Skin epidermis (tissue), 12 donors: ENCODE measurements at regions not wholly inside any gene's neighbourhood (a gene's known extent, or its start where the extent isn't known, plus 50 kb on each side); places are given as distances from the start of the nearest gene placed in this dataset.
"Not testable (repeated sequence)": the region's sequence is repeated elsewhere in the genome, so short reads cannot be mapped to it uniquely, and the experiment has no call there.

Source experiments
- H3K27ac ChIP-seq, 21 experiments: fragments of 200-600 bp; sonication (generic) in 11 of 21; one replicate each; pipeline ENCODE4 v1.5.0; 2020; ENCODE audit warnings: mild to moderate bottlenecking in 3 of 21, inconsistent platforms in 2 of 21, moderate library complexity in 2 of 21
- H3K4me3 ChIP-seq, 7 experiments: fragments of 200-600 bp; sonication (generic) in 2 of 7; one replicate each; pipeline ENCODE4 v1.5.0; 2020; ENCODE audit warnings: inconsistent platforms in 2 of 7, mild to moderate bottlenecking in 2 of 7, moderate library complexity in 1 of 7

DNA sequence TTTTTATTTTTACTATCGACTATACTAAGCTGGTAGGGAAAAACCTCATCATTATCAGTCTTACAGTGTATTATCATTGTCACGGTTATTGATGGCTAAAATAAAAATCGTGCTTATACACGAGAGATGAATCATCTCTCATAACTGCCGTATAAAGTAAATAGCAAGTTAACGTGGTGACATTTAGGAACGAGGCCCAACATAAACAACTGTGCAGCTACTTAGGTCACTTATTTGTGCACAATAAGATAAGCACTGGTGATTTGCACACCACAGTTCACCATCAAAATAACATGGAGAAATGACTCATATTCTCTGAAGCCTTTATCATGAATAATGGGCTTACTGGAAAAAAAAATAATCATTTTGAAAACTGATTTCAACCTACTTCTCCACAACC is 482.0 kb upstream of the TENM3 start:
- Histone ChIP-seq H3K4me3 (no peak overlapping the region), H3K27ac (no peak overlapping the region)

DNA sequence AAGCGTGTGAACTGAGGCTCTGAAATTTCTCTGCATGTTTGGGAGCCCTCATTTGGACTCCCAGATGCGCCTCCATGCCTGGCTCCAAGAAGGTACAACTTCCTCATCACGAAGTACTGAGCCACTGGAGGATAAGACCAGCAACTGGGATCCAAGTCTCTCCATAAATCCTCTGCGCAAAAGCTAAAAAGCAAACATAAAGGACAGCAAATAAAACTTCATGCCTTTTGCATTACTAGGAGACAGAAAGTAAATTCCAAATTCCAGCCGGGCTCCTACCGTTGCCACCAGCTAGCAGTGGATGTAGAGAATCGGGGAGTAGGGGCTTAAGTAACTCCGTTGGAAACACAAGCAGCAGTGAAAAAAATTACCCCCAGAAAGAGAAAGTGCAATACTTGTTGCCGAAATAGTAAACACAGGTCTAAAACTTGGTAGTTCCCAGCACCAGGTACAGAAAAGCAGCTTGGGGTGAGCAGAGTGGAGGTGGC is 477.1 kb upstream of the TENM3 start:
- Histone ChIP-seq H3K4me3 (no peak overlapping the region), H3K27ac (no peak overlapping the region)

DNA sequence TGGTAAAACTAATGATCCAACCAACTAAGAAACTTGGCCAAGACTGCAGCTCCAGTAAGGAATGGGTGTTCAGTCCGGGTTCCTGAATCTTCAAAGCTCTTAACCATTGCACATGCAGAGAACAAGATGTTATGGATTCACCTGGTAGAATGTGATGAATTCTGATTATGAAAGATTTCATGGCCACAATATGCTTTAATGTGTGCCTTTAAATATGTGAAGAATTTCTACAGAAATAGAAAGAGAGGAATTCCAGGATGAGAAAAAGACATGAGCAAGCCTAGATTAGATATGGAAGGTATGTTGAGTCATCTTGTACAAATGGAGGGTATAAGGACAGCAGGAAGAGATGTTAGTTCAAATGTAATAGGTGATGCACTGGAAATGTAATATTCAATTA is 472.2 kb upstream of the TENM3 start:
- Histone ChIP-seq H3K4me3 (no peak overlapping the region), H3K27ac (no peak overlapping the region)

DNA sequence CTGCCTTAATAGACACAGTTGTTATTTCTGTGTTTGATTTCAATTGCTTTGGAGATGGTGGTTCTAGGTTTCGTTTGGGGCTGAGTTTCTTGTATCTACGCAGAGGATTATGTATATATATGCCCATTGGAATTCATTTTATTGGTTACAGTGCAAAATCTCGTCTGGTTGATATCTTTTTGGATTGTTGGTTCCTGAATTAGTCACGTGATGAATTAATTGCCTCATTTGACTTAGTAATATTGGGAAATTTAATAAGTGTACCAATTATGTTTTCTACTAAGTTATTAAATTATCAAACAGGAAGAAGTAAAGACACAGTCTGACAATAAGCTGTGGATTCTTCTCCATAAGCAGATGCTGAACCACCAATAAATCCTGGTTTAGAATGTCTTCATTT is 467.9 kb upstream of the TENM3 start:
- no peak overlapping the region for H3K27ac ChIP-seq
- no peak overlapping the region for H3K4me3 ChIP-seq

DNA sequence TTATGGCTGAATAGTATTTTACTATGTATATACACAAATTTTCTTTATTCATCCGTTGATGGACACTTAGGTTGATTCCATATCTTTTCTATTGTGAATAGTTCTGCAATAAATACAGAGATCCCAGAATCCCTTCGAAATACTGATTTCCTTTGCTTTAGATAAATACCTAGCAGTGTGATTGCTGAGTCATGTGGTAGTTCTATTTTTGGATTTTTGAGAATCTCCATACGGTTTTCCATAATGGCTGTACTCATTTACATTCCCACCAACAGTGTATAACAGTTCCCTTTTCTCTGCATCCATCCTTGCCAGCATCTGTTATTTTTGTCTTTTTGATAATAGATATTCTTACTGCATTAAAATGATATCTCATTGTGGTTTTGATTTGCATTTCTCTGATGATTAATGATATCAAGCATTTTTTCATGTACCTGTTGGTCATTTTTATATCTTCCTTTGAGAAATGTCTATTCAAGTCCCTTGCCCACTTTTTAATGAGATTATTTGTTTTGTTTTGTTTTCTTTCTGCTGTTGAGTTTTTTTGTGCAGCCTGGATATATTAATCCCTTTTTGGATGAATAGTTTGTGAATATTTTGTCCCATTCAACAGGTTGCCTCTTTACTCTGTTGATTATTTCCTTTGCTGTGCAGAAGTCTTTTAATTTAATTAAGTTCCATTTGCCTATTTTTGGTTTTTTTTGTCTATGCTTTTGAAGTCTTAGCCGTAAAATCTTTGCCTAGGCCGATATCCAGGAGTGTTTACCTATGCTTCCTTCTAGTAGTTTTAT is 466.7 kb upstream of the TENM3 start:
- H3K27ac ChIP-seq: no peak overlapping the region
- no peak overlapping the region for H3K4me3 ChIP-seq

DNA sequence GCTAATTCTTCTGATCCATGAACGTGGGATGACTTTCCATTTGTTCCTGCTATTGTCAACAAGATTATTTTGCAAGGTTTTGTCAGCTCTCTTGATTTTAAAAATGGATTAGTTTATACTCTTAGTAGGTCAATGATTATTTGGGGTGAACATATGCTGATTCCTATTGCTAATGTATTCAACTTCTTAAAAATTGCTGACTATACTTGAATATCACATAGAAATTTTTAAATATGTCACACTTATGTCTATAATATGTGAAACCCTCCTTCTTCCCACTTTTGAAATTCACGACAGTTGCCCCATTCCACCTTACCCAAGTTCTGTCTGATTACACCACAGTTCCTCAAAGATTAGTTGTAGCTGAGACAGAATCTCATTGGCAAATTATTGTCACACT is 465.7 kb upstream of the TENM3 start:
- no peak overlapping the region for H3K4me3 ChIP-seq

DNA sequence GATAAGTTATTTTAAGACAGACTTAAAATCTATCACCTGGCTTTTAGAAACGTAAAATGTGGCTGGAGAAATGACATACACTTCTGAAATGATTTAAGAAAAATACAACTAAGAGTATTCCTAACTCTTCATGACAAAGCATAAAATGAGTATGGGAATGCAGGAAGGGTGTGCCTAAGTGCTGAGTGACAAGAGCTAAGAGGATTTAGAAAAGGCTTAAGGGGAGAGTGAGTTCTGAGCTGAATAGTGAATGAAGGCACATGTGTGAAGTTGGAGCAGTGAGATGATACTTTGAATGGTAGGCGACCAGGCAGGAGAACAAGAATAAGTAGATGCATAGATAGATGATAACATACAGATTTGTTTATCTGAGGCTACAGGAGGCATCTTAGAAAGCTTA is 458.3 kb upstream of the TENM3 start:
- Histone ChIP-seq H3K27ac (no peak overlapping the region), H3K4me3 (no peak overlapping the region)

More for the DNA sequence above, 465.7 kb upstream of the TENM3 start:
- no peak overlapping the region for H3K27ac ChIP-seq

DNA sequence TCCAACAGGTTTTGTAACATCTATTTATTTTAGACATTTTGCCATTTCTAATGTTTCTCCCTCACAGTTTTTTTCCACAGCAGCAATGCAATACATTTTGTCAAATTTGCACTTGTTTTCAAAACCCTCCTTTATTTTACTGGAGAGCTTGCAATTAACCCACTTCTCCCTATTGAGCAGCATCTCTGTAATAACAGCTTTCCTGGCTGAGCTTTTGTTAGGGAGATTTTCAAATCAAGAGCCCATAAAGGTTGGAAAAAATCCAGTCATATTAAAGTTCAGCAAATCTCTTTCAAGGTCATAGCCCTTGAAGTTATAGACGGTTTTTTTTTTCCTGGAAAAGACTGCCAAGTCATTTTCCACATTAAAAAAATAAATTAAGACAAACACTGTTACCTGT is 450.6 kb upstream of the TENM3 start:
- Histone ChIP-seq H3K4me3 (no peak overlapping the region), H3K27ac (no peak overlapping the region)

DNA sequence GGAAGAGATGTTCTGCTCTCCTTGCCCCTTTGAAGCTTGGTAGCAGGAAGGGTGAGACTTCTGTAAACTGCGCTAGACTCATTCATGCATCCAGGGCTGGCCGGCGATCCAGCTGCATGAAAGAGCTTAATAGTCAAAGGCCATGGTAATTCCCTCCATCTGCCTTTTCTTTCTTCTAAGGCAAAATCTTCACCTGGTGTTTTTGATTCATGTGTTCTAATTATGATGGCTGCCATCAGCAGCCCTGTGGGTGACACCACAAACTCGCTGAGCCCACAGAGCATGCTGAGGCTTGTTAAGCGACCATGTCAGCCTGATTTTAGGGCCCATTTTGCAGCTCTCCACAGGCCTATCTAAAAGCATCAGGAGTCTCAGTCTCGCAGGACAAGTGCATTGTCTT is 450.1 kb upstream of the TENM3 start:
- Histone ChIP-seq H3K4me3 (no peak overlapping the region), H3K27ac (no peak overlapping the region)

DNA sequence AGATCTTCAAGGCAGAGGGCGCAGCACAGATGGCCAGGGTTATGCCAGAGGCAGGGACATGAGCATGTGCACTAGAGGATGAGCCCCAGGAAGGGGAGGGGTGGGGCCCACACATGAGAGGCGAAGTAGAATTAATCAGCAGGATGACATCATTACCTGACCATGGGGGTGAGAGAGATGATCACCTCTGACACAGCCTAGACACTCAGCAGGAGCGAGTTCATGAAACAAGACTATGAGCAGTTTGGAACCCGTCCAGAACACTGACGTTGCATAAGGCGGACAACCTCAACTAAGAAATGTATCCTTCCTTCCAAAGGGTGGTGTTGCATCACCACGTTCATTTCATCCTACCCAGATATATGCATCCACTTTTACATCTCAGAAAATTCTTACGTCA is 446.7 kb upstream of the TENM3 start:
- Histone ChIP-seq H3K4me3 (no peak overlapping the region), H3K27ac (no peak overlapping the region)

DNA sequence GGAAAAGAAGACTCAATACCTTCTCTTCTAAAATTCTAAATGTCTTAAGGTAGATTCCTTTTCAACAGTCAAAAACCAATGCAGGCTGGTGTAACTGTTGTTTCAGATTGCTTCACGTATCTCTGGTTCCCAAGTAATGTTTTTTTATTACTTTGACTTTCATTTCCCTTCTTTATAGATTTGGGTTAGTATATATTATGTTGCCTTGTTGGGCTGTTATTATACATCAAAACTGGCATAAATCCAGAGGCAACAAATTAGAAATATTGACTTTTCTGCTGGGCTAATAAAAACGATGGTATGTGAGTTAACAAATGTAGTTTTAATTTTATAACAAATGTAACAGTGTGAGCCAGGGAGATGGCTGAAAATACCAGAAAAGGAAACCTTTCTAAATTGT is 444.7 kb upstream of the TENM3 start:
- no peak overlapping the region for H3K27ac ChIP-seq
- H3K4me3 ChIP-seq: no peak overlapping the region

DNA sequence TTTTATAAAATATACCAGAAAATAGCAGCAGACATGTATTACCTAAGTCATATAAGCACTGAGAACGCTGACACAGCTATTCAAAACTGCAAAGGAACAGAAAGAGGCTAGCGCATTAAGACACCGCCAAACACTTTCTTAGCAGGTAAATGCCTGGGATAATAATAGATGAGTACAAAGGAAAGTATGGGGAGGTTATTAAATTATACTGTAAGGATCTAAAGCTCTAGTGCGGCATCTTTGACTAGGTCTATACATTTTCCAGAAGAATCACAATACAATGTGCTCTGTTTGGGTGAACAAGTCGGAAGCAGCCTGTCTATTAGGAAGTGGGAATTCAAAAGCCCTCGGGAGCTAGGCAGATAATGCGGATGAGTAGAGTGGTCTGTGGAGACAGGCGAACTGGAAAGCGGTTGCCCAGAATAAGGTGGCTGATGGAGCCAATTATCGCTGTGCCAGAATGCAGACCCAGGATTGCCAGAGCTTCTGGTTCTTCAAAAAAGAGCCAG is 443.6 kb upstream of the TENM3 start:
- no peak overlapping the region for H3K27ac ChIP-seq
- H3K4me3 ChIP-seq: no peak overlapping the region

DNA sequence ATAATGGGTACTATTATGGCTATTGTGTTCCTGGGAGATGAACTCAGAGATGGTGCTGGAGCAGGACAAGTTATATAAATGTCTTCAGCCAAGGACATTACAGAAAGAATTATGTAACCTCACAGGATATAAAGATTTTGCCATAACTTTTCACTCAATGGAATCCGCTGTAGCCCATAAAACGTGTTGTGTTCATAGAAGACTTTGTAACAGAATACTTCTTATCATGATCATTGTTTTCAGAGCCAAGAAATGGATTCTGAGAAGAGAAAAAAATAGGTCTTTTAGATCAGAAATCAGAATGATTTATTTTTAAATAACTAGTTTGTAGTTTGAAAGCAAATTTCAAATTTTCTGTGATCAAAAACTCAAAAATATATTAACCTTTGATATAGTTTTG is 441.0 kb upstream of the TENM3 start:
- Histone ChIP-seq H3K27ac (no peak overlapping the region), H3K4me3 (no peak overlapping the region)

DNA sequence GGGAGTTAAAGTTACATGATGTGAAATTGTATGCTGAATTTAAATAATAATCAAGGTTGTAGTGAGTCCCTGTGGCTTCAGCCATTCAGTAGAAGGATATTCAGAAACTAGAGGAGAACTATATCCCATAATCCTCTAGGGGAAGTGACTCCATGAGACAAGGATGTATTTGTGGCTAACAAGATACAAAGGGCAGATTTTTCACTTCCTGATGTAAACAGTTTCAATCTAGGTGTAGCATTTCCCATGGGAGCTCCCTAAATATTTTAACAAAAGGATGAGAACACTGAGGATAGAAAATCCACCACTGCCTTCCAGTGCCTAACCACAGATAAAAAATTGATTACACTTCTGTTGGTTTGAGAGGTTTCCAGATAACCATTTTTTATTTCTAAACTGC is 435.4 kb upstream of the TENM3 start:
- no peak overlapping the region for H3K4me3 ChIP-seq
- H3K27ac ChIP-seq: no peak overlapping the region

DNA sequence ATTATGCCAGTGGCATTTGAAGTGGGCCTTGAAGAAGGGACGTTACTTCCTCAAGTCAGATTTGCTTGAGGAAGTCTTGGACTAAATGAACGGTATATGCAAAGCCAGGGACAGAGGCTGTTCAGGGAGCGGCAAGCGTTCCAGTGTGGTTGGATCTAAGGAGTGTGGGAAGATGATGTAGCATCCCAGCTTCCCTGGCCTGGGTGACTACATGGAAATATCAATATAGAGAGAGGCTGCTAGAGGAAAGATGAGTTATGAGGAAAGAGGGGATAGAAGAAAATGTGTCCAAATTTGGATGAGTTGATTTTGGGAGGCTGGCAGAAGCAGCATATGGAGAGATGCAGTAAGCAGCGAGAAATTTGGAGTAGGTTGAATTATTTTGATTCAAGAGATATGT is 432.5 kb upstream of the TENM3 start:
- H3K27ac ChIP-seq: no peak overlapping the region
- H3K4me3 ChIP-seq: no peak overlapping the region

DNA sequence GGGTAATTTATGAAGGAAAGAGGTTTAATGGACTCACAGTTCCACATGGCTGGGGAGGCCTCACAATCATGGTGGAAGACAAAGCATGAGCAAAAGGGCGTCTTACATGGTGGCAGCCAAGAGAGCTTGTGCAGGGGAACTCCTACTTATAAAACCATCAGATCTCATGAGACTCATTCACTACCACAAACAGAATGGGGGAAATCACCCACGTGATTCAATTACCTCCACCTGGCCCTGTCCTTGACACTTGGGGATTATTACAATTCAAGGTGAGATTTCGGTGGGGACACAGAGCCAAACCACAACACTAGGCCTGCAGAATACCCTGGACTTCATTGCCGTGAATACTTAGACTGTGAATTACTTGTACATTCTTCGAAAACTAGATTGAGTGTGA is 431.7 kb upstream of the TENM3 start:
- H3K4me3 ChIP-seq, H3K27ac ChIP-seq: not testable (repeated sequence)

DNA sequence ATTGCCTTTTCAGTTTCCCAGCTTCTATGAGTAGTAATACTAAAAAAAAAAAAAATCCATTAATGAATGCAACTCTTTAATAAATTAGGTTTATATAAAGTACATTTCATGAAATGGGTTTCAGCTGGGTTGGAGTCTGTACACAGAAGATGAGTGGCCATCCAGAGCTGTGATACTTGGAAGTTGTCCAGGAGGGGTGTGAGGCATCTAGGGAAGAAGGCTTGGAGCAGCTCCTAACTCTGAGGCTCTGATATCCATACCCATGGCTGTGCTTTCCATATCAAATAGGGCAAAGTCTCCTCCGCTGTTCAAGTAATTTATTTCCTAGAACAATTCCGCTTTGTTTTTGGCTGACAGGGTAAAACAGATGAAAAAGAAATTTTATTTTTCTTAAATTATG is 423.3 kb upstream of the TENM3 start:
- Histone ChIP-seq H3K27ac (no peak overlapping the region), H3K4me3 (no peak overlapping the region)

DNA sequence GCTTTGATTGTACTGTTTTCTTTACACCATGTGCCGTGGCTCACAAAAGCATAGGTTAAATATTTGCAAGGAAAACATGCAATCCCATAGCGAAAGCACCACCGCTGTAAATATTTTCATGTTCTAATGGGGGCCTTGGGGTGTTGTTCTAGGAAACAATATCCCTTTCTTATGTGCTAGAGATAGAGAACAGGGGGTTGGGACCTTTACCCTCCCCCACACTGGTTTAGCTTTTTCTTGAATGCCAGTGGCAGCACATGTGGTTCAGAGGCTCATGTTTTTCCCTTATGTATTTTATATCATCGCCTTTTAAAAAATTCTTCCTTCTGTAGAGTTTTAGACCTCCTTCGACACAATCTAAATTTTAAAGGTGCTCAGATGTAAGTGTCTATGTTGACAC is 422.6 kb upstream of the TENM3 start:
- Histone ChIP-seq H3K4me3 (no peak overlapping the region), H3K27ac (no peak overlapping the region)

DNA sequence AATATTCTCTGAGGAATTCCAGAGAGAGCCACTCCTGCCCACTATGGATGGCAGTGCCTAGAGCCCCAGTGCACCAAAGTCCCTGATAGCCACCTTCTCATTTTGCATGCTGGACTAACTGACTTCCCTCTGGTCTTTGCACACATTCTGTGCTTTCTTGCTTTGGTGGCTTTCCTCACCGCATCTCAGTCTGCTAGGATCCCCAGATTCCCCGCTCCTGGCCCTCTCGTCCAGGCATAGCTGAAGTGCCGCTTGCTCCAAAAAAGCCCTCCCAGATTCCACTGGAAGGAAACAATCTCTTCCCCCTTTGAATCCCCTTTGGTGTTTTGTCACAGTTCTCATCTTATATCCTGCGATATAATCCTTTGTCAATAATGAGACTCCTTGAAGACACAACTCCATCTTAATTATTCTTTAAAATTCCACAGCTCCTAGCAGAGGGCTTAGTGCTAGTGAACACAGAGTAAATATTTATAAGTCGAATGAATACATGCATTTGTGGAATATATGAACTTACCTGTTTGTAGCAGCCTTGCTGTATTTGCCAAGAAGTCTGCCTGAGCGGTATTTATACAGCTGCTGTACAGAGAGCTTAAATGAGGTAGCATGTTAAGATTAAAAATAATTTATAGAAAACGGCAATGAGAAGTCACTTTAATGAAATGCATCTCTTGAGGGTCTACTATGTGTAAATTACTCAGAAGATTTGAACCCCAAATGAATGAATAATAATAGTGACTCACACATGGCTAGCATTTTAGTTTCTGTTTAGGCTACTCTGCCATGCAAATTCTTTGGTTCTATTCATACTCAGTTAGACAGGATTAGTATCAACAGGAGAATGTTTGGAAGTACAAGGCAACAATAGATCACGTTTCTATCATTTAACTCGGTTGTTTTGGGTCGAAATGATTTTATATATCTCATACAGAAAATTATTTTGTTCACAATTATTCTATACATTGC is 421.9 kb upstream of the TENM3 start:
- Histone ChIP-seq H3K27ac (no peak overlapping the region), H3K4me3 (no peak overlapping the region)

DNA sequence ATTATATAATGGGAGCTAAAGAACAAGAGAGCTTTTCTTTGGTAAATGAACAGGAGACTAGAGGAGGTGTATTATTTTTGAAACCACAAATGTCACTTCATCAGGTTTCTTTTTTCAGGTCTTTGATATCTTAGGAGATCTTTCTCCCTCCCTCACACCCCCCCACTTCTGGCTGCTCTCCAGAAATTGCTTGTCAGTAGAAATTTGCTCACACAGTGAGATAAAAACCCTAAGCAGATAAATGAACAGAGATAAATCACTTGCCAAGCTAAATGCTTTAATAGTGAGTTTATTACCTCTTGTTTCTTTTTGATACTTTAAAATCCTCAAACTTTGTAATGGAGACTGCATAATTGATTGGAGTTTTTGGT is 421.2 kb upstream of the TENM3 start:
- H3K4me3 ChIP-seq: no peak overlapping the region
- H3K27ac ChIP-seq: no peak overlapping the region

DNA sequence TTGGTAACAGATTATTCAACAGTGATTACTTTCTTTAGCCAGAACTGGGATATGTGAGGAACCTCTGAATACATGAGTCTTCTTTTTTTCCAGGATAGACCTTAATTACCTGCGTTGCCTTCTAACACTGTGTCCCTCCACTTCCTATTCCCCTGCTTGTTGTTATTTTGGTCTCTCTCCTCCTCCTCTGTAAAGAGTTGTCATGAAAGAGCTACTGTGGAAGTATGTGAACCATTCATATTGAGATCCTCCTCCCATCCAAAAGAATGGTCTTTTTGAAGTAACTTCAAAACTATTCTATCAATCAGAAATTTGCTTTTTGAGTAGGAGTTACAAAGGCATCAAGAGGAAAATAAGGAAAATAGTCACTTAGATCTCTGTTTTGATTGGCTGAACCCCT is 420.0 kb upstream of the TENM3 start:
- no peak overlapping the region for H3K4me3 ChIP-seq
- H3K27ac ChIP-seq: no peak overlapping the region
